DOHH2 (cell line): ENCODE measurements at regions not wholly inside any gene's neighbourhood (a gene's known extent, or its start where the extent isn't known, plus 50 kb on each side); places are given as distances from the start of the nearest gene placed in this dataset.
"Not testable (repeated sequence)": the region's sequence is repeated elsewhere in the genome, so short reads cannot be mapped to it uniquely, and the experiment has no call there.

Source experiments
- H3F3A ChIP-seq: fragments of 200-600 bp; sonication (generic), shearing (Covaris generic); 2 replicates; pipeline ENCODE4 v1.6.0; 2016; ENCODE audit warnings: antibody characterized with exemption, mild to moderate bottlenecking; ENCODE audit not compliant: control insufficient read depth, insufficient read depth
- H3K27ac ChIP-seq: fragments of 200-600 bp; sonication (generic); 2 replicates; pipeline ENCODE4 v1.5.1; 2014; ENCODE audit warnings: low read depth, mild to moderate bottlenecking, low read length, moderate library complexity
- H3K27me3 ChIP-seq: fragments of 200-600 bp; sonication (generic); 2 replicates; pipeline ENCODE4 v1.6.1; 2014; ENCODE audit warnings: mild to moderate bottlenecking, low read length, mixed read lengths; ENCODE audit not compliant: control insufficient read depth
- H3K36me3 ChIP-seq: fragments of 200-600 bp; sonication (generic); 2 replicates; pipeline ENCODE4 v1.6.1; 2014; ENCODE audit warnings: mild to moderate bottlenecking, low read length, moderate library complexity, mixed read lengths; ENCODE audit not compliant: control insufficient read depth
- H3K4me1 ChIP-seq: fragments of 200-600 bp; sonication (generic); 2 replicates; pipeline ENCODE4 v1.6.1; 2014; ENCODE audit warnings: mild to moderate bottlenecking, low read length, mixed read lengths; ENCODE audit not compliant: control insufficient read depth
- H3K4me2 ChIP-seq: fragments of 200-600 bp; sonication (generic); 2 replicates; pipeline ENCODE4 v1.6.0; 2014; ENCODE audit warnings: mild to moderate bottlenecking, low read length, moderate library complexity
- H3K4me3 ChIP-seq: fragments of 200-600 bp; sonication (generic); 2 replicates; pipeline ENCODE4 v1.5.1; 2014; ENCODE audit warnings: mild to moderate bottlenecking, low read length, mixed read lengths
- H3K79me2 ChIP-seq: fragments of 200-600 bp; sonication (generic); 2 replicates; pipeline ENCODE4 v1.6.1; 2014; ENCODE audit warnings: mild to moderate bottlenecking, low read length, mixed read lengths; ENCODE audit not compliant: control insufficient read depth
- H3K9me2 ChIP-seq: fragments of 200-600 bp; sonication (generic); replicated peaks from 2 replicates; pipeline ENCODE4 v1.6.1; 2014; ENCODE audit warnings: mild to moderate bottlenecking, low read length, mixed read lengths; ENCODE audit not compliant: control insufficient read depth
- H3K9me3 ChIP-seq: fragments of 200-600 bp; sonication (generic); 2 replicates; pipeline ENCODE4 v1.6.1; 2014; ENCODE audit warnings: antibody characterized with exemption, low read length, mixed read lengths; ENCODE audit not compliant: control insufficient read depth, insufficient read depth
- H4K20me1 ChIP-seq: fragments of 200-600 bp; sonication (generic); 2 replicates; pipeline ENCODE4 v1.6.0; 2014; ENCODE audit warnings: low read depth, mild to moderate bottlenecking, antibody characterized with exemption, low read length, moderate library complexity; ENCODE audit not compliant: control insufficient read depth, insufficient read depth
- CTCF ChIP-seq: fragments of 200-600 bp; sonication (generic); IDR thresholded peaks from one replicate; pipeline ENCODE4 v1.5.1; 2014; ENCODE audit warnings: antibody characterized with exemption, mild to moderate bottlenecking, low read depth, low read length; ENCODE audit not compliant: poor library complexity, severe bottlenecking
- EZH2phosphoT487 ChIP-seq: fragments of 200-600 bp; sonication (generic); IDR thresholded peaks from 2 replicates; pipeline ENCODE4 v1.6.1; 2017; ENCODE audit warnings: borderline replicate concordance, mild to moderate bottlenecking, antibody characterized with exemption, low read length, moderate library complexity, mixed read lengths

- H3K36me3 ChIP-seq = no peaks in the 10 kb centered on the region
- no peaks in the 10 kb centered on the region for H3K9me3 ChIP-seq
- no peak for TF ChIP-seq CTCF
- no peak for TF ChIP-seq EZH2phosphoT487
- no peak overlapping the region for H3K4me3 ChIP-seq
- no peaks in the 10 kb centered on the region for H3K79me2 ChIP-seq
- H3K27ac ChIP-seq = no peak overlapping the region
- no peak overlapping the region for H3K4me2 ChIP-seq
- H3K9me2 ChIP-seq = no peaks in the 10 kb centered on the region
- H3K4me1 ChIP-seq = no peaks in the 10 kb centered on the region
- peaks cover 8% of the 10 kb centered on the region for H3K27me3 ChIP-seq
- H4K20me1 ChIP-seq = no peaks in the 10 kb centered on the region
- no peaks in the 10 kb centered on the region for H3F3A ChIP-seq
These were observed 136.3 kb upstream of the DUSP22 start for GRCh38 chr6:156010-156409.

- H3K79me2 ChIP-seq, H3F3A ChIP-seq, H3K9me3 ChIP-seq, H3K4me2 ChIP-seq, H3K4me1 ChIP-seq, H3K36me3 ChIP-seq, H3K4me3 ChIP-seq, H3K27ac ChIP-seq, H3K27me3 ChIP-seq, H3K9me2 ChIP-seq, H4K20me1 ChIP-seq: not testable (repeated sequence)
These were observed 135.7 kb upstream of the DUSP22 start for GRCh38 chr6:156441-157140.

DNA sequence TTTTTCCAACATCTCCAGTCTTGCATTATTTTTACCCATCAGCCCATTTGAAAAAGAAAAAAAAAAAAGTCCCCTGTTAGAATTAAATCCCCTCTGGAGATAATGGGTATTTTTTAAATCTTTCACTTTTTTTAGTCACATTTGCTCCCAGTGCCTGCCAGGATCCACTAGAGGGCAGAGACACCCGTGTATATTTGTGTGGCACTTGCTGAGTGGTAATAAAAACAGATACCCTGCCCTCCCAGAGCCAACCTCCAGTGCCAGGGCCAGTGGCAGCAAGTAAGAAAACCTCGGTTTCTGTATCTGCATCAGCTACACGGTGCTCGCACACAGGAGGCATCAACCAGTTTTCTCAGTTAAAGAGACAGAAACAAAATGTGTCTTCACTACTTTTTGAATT is 135.1 kb upstream of the DUSP22 start:
- not testable (repeated sequence) for H3K4me1 ChIP-seq, H3K4me3 ChIP-seq, H3F3A ChIP-seq, H3K36me3 ChIP-seq, H3K79me2 ChIP-seq, H3K4me2 ChIP-seq, H3K9me3 ChIP-seq, H3K9me2 ChIP-seq, H3K27me3 ChIP-seq, H4K20me1 ChIP-seq, H3K27ac ChIP-seq
- TF ChIP-seq CTCF = peak; percentile 24

- not testable (repeated sequence) for H3K9me2 ChIP-seq, H3K4me1 ChIP-seq, H3K36me3 ChIP-seq, H3K27me3 ChIP-seq, H3F3A ChIP-seq, H3K79me2 ChIP-seq, H3K9me3 ChIP-seq, H3K4me2 ChIP-seq, H3K4me3 ChIP-seq, H4K20me1 ChIP-seq, H3K27ac ChIP-seq
These were observed 130.6 kb upstream of the DUSP22 start for GRCh38 chr6:161657-162056.
